ENCODE measurements at regions not wholly inside any gene's neighbourhood (a gene's known extent, or its start where the extent isn't known, plus 50 kb on each side); places are given as distances from the start of the nearest gene placed in this dataset.

DNA sequence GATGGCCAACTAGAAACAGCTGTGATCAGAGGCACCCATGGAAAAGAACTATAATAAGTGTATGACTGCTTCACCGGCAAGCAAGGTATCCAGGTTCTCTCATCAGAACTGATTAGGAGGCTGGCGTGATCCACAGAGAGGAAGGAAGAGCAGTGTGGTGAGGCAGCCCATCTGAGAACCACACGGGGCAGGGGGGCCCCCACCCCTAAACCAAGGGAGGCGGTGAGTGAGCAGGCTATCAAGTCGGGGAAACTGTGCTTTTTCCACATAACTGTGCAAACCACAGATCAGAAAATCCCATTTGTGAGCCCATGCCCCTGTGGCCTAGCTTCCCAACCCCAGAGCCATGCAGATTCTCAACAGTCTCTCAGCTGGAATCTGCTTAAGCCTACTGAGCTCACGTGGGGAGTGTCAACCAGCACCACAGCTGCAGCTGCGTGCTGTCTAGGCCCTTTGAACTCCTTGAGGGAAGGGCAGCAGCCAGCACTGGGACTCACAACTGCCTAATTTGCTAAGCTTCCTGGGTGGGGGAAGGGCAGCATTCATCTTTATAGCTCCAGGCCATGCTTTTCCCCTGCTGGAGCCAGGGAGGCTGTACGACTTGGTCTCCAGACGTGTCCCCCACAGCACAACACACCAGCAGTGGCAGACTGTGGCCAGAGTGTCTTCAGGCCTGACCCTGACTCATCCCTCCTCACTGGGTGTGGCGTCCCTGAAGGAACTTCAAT is 444.4 kb upstream of the ATP2B1 start:
- H3K36me3 ChIP-seq (ENCODE audit: control insufficient read depth in 1 of 2, insufficient read depth in 2 of 2, low read length in 1 of 2) = no peaks in the 10 kb centered on the region
- DNase-seq (no peak), ATAC-seq (ENCODE audit: low FRiP score) (no peak)
- H3K4me1 ChIP-seq (ENCODE audit: control insufficient read depth in 1 of 2, insufficient read depth in 2 of 2, low read length in 2 of 2) = no peaks in the 10 kb centered on the region
- WGBS, 2 donors = 81 to 82% methylated on average over 10 of the region's 10 CpGs
- intact Hi-C loops (cut with DNase I) = no loop called here
- H3K4me3 ChIP-seq (ENCODE audit: low read length in 2 of 2) = no peak overlapping the region
- H3K27ac ChIP-seq (ENCODE audit: low read depth in 1 of 2, low read length in 2 of 2) = no peak overlapping the region
- no peaks in the 10 kb centered on the region for H3K9me3 ChIP-seq (ENCODE audit: control insufficient read depth, low read length)
- H3K27me3 ChIP-seq (ENCODE audit: control insufficient read depth in 1 of 2, insufficient read depth in 2 of 2, low read length in 1 of 2) = no peaks in the 10 kb centered on the region

DNA sequence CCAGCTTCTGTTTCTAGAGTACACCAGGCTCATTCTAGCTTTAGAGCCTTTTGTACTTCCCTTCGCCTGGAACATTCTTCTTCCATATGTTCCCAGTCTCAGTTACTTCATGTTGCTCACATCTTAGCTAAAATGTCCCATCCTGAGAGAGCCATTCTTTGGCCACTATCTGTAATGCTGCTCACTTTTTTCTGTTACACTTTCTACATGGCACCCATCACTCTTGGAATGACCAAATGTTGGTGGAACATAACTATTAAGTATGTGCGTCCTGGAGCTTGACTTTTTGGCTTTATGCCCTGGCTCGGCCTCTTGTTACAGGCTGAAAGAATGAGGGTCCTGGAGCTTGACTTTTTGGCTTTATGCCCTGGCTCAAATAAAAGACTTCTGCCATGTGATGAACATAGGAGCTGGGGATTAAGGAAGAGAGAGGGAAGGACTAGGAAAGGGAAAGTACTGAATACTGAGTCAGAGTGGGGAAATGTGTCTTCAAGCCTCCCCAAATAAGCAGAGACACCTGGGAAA is 442.9 kb upstream of the ATP2B1 start:
- H3K4me3 ChIP-seq (ENCODE audit: low read length in 2 of 2) = no peak overlapping the region
- DNase-seq = no peak
- intact Hi-C loops (cut with DNase I) = no loop called here
- no peaks in the 10 kb centered on the region for H3K9me3 ChIP-seq (ENCODE audit: control insufficient read depth, low read length)
- H3K36me3 ChIP-seq (ENCODE audit: control insufficient read depth in 1 of 2, insufficient read depth in 2 of 2, low read length in 1 of 2) = no peaks in the 10 kb centered on the region
- H3K27ac ChIP-seq (ENCODE audit: low read depth in 1 of 2, low read length in 2 of 2) = no peak overlapping the region
- no peaks in the 10 kb centered on the region for H3K27me3 ChIP-seq (ENCODE audit: control insufficient read depth in 1 of 2, insufficient read depth in 2 of 2, low read length in 1 of 2)
- 42 to 46% methylated on average over 3 of the region's 3 CpGs for WGBS, 2 donors
- H3K4me1 ChIP-seq (ENCODE audit: control insufficient read depth in 1 of 2, insufficient read depth in 2 of 2, low read length in 2 of 2) = no peaks in the 10 kb centered on the region
- no peak for ATAC-seq (ENCODE audit: low FRiP score)

DNA sequence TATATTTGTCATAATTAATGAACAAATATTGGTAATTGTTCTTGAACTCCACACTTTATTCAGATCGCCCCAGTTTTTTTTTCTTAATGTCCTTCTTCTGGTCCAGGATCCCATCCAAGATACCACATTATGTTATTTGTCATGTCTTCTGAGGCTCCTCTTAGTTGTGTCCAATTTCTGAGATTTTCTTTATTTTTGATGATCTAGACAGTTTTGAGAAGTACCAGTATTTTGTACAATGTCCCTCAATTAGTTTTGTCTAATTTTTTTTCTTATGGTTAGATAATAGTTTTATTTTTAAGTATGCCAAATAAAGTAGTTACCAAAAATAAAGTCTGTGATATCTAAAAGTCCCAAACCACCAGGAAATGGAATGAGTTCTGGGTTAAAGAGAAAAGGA is 440.8 kb upstream of the ATP2B1 start:
- Histone ChIP-seq H3K36me3 (ENCODE audit: control insufficient read depth in 1 of 2, insufficient read depth in 2 of 2, low read length in 1 of 2) (no peaks in the 10 kb centered on the region), H3K27ac (ENCODE audit: low read depth in 1 of 2, low read length in 2 of 2) (no peak overlapping the region), H3K4me3 (ENCODE audit: low read length in 2 of 2) (no peak overlapping the region), H3K27me3 (ENCODE audit: control insufficient read depth in 1 of 2, insufficient read depth in 2 of 2, low read length in 1 of 2) (no peaks in the 10 kb centered on the region), H3K9me3 (ENCODE audit: control insufficient read depth, low read length) (no peaks in the 10 kb centered on the region), H3K4me1 (ENCODE audit: control insufficient read depth in 1 of 2, insufficient read depth in 2 of 2, low read length in 2 of 2) (no peaks in the 10 kb centered on the region)
- DNase-seq (no peak), ATAC-seq (ENCODE audit: low FRiP score) (no peak)
- intact Hi-C loops (cut with DNase I) = no loop called here
- 90 to 94% methylated on average over 1 of the region's 1 CpG for WGBS, 2 donors

DNA sequence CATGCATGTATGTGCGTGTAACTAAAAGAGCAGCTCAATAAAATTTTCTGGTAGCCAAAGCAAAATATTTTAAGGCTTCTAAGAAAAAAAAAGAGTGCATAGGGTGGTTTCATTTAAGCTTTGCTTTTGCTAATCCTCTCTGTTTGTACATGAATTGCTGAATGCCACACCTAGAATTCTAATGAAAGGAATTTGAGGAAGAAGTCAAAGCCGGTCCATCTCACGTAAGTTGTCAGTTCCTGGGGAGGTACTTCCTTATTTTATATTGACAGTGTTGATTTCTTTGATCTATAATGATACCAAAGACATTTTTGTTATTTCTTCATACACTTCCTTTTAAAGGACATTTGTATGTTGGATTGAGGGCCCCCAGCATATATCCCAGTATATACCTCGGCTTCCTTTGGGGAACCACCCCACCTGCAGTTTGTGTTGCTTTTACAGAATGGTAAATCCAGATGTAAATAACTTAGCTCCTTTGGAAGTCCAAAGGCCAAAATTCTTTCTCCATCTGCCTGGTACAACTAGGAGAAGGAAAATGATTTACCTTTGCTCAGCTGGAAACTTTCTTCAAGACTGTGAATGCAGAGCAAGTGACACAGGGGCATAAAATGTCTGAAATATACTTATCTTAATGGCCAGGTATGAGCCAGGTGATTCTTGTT is 420.9 kb upstream of the ATP2B1 start:
- ATAC-seq (ENCODE audit: low FRiP score) (no peak), DNase-seq (no peak)
- Histone ChIP-seq H3K4me1 (ENCODE audit: control insufficient read depth in 1 of 2, insufficient read depth in 2 of 2, low read length in 2 of 2) (no peaks in the 10 kb centered on the region), H3K9me3 (ENCODE audit: control insufficient read depth, low read length) (no peaks in the 10 kb centered on the region), H3K27ac (ENCODE audit: low read depth in 1 of 2, low read length in 2 of 2) (no peak overlapping the region), H3K27me3 (ENCODE audit: control insufficient read depth in 1 of 2, insufficient read depth in 2 of 2, low read length in 1 of 2) (no peaks in the 10 kb centered on the region), H3K36me3 (ENCODE audit: control insufficient read depth in 1 of 2, insufficient read depth in 2 of 2, low read length in 1 of 2) (no peaks in the 10 kb centered on the region), H3K4me3 (ENCODE audit: low read length in 2 of 2) (no peak overlapping the region)
- intact Hi-C loops (cut with DNase I) = no loop called here
- 92 to 95% methylated on average over 4 of the region's 4 CpGs for WGBS, 2 donors

DNA sequence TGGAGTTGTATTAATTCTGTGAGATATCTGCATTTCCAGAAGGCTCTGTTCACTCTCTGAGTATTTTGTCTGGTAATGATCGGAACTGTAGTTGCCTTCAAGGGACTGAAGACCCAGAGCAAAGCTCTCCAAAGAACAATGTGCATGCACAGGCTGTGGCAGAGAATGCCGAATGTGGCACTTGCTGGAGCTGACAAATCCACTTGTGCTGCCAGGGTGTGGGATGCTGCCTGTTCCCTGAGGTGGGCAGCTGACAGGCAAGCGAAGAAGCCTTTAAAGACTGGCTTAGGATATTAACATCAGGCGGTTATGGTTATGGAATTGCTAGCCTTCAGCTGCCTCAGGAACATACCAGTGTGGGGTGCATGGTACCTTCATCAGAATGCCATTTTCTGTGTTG is 419.9 kb upstream of the ATP2B1 start:
- no peaks in the 10 kb centered on the region for H3K4me1 ChIP-seq (ENCODE audit: control insufficient read depth in 1 of 2, insufficient read depth in 2 of 2, low read length in 2 of 2)
- no peak for DNase-seq
- no peaks in the 10 kb centered on the region for H3K36me3 ChIP-seq (ENCODE audit: control insufficient read depth in 1 of 2, insufficient read depth in 2 of 2, low read length in 1 of 2)
- ATAC-seq (ENCODE audit: low FRiP score) = no peak
- H3K27me3 ChIP-seq (ENCODE audit: control insufficient read depth in 1 of 2, insufficient read depth in 2 of 2, low read length in 1 of 2) = no peaks in the 10 kb centered on the region
- H3K27ac ChIP-seq (ENCODE audit: low read depth in 1 of 2, low read length in 2 of 2) = no peak overlapping the region
- H3K4me3 ChIP-seq (ENCODE audit: low read length in 2 of 2) = no peak overlapping the region
- H3K9me3 ChIP-seq (ENCODE audit: control insufficient read depth, low read length) = no peaks in the 10 kb centered on the region
- intact Hi-C loops (cut with DNase I) = no loop called here
- 66 to 69% methylated on average over 4 of the region's 4 CpGs for WGBS, 2 donors

DNA sequence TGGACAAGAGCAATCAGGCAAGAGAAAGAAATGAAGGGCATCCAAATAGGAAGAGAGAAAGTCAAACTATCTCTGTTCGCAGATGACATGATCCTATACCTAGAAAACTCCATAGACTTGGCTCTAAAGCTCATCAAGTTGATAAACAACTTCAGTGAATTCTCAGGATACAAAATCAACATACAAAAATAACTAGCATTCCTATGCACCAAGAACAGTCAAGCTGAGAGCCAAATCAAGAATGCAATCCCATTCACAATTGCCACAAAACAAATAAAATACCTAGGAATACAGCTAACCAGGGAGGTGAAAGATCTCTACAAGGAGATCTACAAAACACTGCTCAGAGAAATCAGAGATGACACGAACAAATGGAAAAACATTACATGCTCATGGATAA is 417.5 kb upstream of the ATP2B1 start:
- Histone ChIP-seq H3K4me3 (ENCODE audit: low read length in 2 of 2) (no peak overlapping the region), H3K27ac (ENCODE audit: low read depth in 1 of 2, low read length in 2 of 2) (no peak overlapping the region), H3K36me3 (ENCODE audit: control insufficient read depth in 1 of 2, insufficient read depth in 2 of 2, low read length in 1 of 2) (no peaks in the 10 kb centered on the region), H3K9me3 (ENCODE audit: control insufficient read depth, low read length) (peaks cover 9% of the 10 kb centered on the region), H3K4me1 (ENCODE audit: control insufficient read depth in 1 of 2, insufficient read depth in 2 of 2, low read length in 2 of 2) (no peaks in the 10 kb centered on the region), H3K27me3 (ENCODE audit: control insufficient read depth in 1 of 2, insufficient read depth in 2 of 2, low read length in 1 of 2) (no peaks in the 10 kb centered on the region)
- DNase-seq (no peak), ATAC-seq (ENCODE audit: low FRiP score) (no peak)
- 87 to 93% methylated on average over 2 of the region's 2 CpGs for WGBS, 2 donors
- intact Hi-C loops (cut with DNase I) = no loop called here

DNA sequence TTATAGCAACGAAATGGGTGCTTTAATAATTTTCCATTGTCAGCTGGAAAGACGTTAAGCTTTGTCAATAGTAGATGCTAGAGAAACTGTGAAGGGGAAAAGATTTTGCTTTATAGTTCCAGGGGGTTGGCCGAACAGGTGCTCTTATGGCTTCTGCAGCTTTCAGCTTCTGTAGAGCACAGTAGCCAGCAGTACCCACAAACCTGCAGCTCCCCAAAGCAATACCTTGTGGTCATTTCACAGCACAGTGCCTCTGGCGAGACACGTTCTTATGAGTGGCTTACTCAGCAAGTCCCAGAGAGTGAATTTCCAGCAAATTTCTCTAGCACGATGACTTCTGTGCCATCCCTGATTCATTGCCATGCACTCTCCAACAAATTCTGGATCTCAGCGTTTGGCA is 416.3 kb upstream of the ATP2B1 start:
- no peak overlapping the region for H3K4me3 ChIP-seq (ENCODE audit: low read length in 2 of 2)

DNA sequence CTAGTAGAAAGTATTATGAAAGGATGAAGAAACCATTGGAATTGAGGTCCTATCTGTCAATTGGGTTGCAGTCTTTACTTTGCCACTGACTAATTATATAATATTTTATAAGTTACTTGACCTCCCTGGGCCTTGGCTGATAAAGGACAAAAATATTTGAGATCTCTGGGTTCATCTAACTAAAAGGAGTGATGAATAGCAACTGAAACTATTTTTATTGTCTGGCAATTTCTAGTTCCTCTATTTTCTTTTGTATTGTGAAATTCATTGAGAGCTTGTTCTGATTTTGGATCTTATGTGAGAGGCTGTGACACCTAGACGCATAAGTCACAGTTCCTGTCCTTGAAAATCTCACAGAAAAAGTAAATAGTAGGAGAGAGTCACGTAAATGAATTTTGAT is 415.7 kb upstream of the ATP2B1 start:
- intact Hi-C loops (cut with DNase I) = no loop called here
- Histone ChIP-seq H3K36me3 (ENCODE audit: control insufficient read depth in 1 of 2, insufficient read depth in 2 of 2, low read length in 1 of 2) (no peaks in the 10 kb centered on the region), H3K4me3 (ENCODE audit: low read length in 2 of 2) (no peak overlapping the region), H3K27ac (ENCODE audit: low read depth in 1 of 2, low read length in 2 of 2) (no peak overlapping the region), H3K4me1 (ENCODE audit: control insufficient read depth in 1 of 2, insufficient read depth in 2 of 2, low read length in 2 of 2) (no peaks in the 10 kb centered on the region), H3K9me3 (ENCODE audit: control insufficient read depth, low read length) (peaks cover 9% of the 10 kb centered on the region), H3K27me3 (ENCODE audit: control insufficient read depth in 1 of 2, insufficient read depth in 2 of 2, low read length in 1 of 2) (no peaks in the 10 kb centered on the region)
- ATAC-seq (ENCODE audit: low FRiP score) (no peak), DNase-seq (no peak)
- WGBS, 2 donors = 59 to 75% methylated on average over 2 of the region's 2 CpGs

More for the DNA sequence above, 416.3 kb upstream of the ATP2B1 start:
- Histone ChIP-seq H3K9me3 (ENCODE audit: control insufficient read depth, low read length) (peaks cover 9% of the 10 kb centered on the region), H3K4me1 (ENCODE audit: control insufficient read depth in 1 of 2, insufficient read depth in 2 of 2, low read length in 2 of 2) (no peaks in the 10 kb centered on the region), H3K27ac (ENCODE audit: low read depth in 1 of 2, low read length in 2 of 2) (no peak overlapping the region), H3K27me3 (ENCODE audit: control insufficient read depth in 1 of 2, insufficient read depth in 2 of 2, low read length in 1 of 2) (no peaks in the 10 kb centered on the region), H3K36me3 (ENCODE audit: control insufficient read depth in 1 of 2, insufficient read depth in 2 of 2, low read length in 1 of 2) (no peaks in the 10 kb centered on the region)
- intact Hi-C loops (cut with DNase I) = no loop called here
- no peak for ATAC-seq (ENCODE audit: low FRiP score)
- WGBS, 2 donors = 81 to 84% methylated on average over 7 of the region's 7 CpGs
- no peak for DNase-seq

DNA sequence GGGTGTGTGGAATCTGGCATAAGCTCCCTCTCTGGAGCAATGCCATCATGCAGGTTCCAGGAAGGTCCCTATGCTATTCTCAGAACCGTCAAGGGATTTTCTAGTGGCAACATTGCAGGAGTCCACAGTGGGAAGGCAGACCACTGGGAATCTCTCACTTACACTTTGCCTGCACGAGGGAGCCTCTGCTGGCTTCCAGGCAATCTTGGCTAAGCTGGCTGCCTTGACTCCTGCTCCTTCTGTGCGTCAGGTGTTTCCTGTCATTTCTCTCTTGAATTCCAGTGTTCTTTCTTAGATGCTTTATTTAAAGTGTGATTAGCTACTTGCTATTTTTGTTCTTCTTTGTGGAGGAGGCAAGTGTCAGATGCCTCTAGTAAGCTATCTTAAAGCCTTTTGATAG is 414.0 kb upstream of the ATP2B1 start:
- intact Hi-C loops (cut with DNase I) = no loop called here
- Histone ChIP-seq H3K9me3 (ENCODE audit: control insufficient read depth, low read length) (peaks cover 9% of the 10 kb centered on the region), H3K4me1 (ENCODE audit: control insufficient read depth in 1 of 2, insufficient read depth in 2 of 2, low read length in 2 of 2) (no peaks in the 10 kb centered on the region), H3K36me3 (ENCODE audit: control insufficient read depth in 1 of 2, insufficient read depth in 2 of 2, low read length in 1 of 2) (no peaks in the 10 kb centered on the region), H3K27me3 (ENCODE audit: control insufficient read depth in 1 of 2, insufficient read depth in 2 of 2, low read length in 1 of 2) (no peaks in the 10 kb centered on the region), H3K27ac (ENCODE audit: low read depth in 1 of 2, low read length in 2 of 2) (no peak overlapping the region), H3K4me3 (ENCODE audit: low read length in 2 of 2) (no peak overlapping the region)
- ATAC-seq (ENCODE audit: low FRiP score) (no peak), DNase-seq (no peak)
- 34 to 38% methylated on average over 3 of the region's 3 CpGs for WGBS, 2 donors
